ENCODE measurements at regions not wholly inside any gene's neighbourhood (a gene's known extent, or its start where the extent isn't known, plus 50 kb on each side); places are given as distances from the start of the nearest gene placed in this dataset.
"Not testable (repeated sequence)": the region's sequence is repeated elsewhere in the genome, so short reads cannot be mapped to it uniquely, and the experiment has no call there.

DNA sequence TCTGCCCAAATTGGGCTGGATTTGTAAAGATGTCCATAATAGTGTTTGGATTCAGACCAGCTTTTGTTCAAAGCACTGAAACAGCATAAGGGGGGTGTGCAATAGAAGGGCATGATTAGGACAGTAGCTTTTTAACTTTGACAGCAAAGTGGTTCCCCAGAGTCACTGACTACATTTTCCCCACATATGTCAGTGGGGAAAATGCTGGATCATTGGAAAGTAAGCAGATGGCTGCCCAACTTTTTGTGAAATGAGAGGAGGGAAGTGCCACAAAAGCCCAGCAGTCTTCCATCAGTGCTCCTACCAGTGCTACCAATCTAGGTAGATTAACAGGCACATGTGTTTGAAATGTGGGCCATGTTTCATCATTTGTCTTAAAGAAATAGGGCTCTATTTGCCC lies 162.8 kb downstream of the FZD1 start:
- DNase-seq (ENCODE audit: extremely low read depth, insufficient read length), result no peak
- H3K4me3 ChIP-seq (replicated peaks; ENCODE audit: low read depth, low read length), result no peak overlapping the region
- TF ChIP-seq, protein P1, sequence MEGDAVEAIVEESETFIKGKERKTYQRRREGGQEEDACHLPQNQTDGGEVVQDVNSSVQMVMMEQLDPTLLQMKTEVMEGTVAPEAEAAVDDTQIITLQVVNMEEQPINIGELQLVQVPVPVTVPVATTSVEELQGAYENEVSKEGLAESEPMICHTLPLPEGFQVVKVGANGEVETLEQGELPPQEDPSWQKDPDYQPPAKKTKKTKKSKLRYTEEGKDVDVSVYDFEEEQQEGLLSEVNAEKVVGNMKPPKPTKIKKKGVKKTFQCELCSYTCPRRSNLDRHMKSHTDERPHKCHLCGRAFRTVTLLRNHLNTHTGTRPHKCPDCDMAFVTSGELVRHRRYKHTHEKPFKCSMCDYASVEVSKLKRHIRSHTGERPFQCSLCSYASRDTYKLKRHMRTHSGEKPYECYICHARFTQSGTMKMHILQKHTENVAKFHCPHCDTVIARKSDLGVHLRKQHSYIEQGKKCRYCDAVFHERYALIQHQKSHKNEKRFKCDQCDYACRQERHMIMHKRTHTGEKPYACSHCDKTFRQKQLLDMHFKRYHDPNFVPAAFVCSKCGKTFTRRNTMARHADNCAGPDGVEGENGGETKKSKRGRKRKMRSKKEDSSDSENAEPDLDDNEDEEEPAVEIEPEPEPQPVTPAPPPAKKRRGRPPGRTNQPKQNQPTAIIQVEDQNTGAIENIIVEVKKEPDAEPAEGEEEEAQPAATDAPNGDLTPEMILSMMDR (IDR thresholded peaks at IDR 0.05; ENCODE audit: insufficient read depth, low read length, poor library complexity, severe bottlenecking), result no peak
- no peaks in the 10 kb centered on the region for H3K27me3 ChIP-seq (replicated peaks; ENCODE audit: control insufficient read depth, insufficient read depth, low read length)
- no peaks in the 10 kb centered on the region for H3K36me3 ChIP-seq (ENCODE audit: control insufficient read depth, insufficient read depth, low read length)

DNA sequence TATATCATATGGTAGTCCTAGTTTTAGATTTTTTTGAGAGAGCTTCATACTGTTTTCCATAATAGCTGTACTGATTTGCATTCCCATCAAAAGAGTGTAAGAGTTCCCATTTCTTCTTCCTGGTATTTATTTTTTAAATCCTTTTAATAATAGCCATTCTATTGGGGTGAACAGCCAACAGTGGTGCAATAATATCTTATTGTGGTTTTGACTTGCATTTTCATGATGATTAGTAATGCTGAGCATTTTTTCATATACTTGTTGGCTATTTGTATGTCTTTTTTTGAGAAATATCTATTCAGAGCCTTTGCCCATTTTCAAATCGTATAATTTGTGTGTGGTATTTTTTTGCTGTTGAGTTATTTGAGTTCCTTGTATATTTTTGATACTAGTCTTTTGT lies 167.4 kb downstream of the FZD1 start:
- Histone ChIP-seq H3K4me3 (replicated peaks; ENCODE audit: low read depth, low read length) (no peak overlapping the region), H3K27me3 (replicated peaks; ENCODE audit: control insufficient read depth, insufficient read depth, low read length) (no peaks in the 10 kb centered on the region), H3K36me3 (ENCODE audit: control insufficient read depth, insufficient read depth, low read length) (no peaks in the 10 kb centered on the region)
- TF ChIP-seq, protein P1 (IDR thresholded peaks at IDR 0.05; ENCODE audit: insufficient read depth, low read length, poor library complexity, severe bottlenecking), result no peak
- DNase-seq (ENCODE audit: extremely low read depth, insufficient read length), result no peak

DNA sequence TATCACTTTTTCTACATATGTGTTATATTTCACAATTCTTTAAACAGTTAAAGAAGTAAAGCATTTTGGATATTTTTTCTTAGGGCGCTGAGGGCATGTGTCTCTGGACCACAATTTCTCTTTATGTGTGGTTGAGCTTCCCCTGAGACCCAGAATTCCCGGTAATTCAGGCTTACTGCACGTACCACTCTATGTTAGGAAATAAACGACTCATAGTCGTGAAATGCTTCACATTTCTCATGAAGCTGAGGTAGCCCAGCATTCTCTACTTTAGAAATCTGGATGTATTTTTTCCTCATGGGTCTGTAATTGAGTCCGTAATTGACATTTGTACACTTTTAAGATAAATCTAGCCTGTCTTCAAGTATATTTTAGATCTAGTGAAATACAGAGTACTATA lies 170.6 kb downstream of the FZD1 start:
- no peaks in the 10 kb centered on the region for H3K27me3 ChIP-seq (replicated peaks; ENCODE audit: control insufficient read depth, insufficient read depth, low read length)
- no peak for DNase-seq (ENCODE audit: extremely low read depth, insufficient read length)
- H3K36me3 ChIP-seq (ENCODE audit: control insufficient read depth, insufficient read depth, low read length), result no peaks in the 10 kb centered on the region
- TF ChIP-seq, protein P1 (IDR thresholded peaks at IDR 0.05; ENCODE audit: insufficient read depth, low read length, poor library complexity, severe bottlenecking), result no peak
- H3K4me3 ChIP-seq (replicated peaks; ENCODE audit: low read depth, low read length), result no peak overlapping the region

DNA sequence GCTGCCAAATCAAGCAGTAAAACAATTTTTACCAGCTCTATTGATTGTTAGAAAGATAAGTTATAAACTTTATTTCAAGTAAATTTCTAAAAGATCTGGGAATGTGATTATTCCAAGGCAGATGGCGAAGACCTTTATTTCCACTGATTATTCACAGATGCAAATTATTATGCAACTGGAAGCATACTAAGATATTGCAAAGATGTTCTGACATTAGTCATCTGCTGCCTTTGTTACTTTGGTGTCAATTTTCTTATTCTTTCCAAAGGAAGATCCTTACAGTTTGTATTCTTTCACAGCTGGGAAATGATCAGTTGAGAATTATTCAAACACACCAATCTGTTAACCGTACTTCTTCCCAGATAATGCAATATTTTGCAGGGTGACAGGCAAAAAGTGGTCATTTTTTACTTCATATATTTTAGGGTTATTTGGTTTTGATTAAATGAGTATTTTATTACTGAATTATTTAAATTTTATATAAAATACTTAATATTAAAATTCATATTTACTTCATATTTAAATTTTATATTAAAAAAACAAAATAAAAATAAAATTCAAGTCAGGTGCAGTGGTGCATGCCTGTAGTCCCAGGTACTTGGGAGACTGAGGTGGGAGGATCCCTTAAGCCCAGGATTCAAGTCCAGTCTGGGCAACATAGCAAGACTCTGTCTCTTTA lies 171.3 kb downstream of the FZD1 start:
- Histone ChIP-seq H3K4me3 (replicated peaks; ENCODE audit: low read depth, low read length) (no peak overlapping the region), H3K27me3 (replicated peaks; ENCODE audit: control insufficient read depth, insufficient read depth, low read length) (no peaks in the 10 kb centered on the region), H3K36me3 (ENCODE audit: control insufficient read depth, insufficient read depth, low read length) (no peaks in the 10 kb centered on the region)
- TF ChIP-seq, protein P1 (IDR thresholded peaks at IDR 0.05; ENCODE audit: insufficient read depth, low read length, poor library complexity, severe bottlenecking), result no peak
- DNase-seq (ENCODE audit: extremely low read depth, insufficient read length), result no peak

DNA sequence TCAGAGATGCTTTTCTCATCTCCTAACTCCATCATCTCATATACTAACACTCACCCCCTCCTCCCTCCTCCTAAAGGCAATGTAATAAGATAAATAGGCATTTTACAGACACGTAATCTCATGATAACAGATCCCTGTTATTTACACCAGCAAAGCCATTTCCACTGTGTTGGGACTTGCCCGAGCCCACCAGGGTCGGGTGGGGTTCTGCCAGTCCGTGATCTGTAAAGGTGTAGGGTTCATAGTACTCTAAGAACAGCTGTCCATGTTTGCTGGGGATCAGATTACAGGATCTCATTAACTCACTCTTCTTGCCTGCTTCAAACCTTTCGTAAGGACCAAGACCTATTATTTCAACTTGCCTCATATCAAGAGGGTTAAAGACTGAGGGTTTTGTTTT lies 172.4 kb downstream of the FZD1 start:
- TF ChIP-seq, protein P1 (IDR thresholded peaks at IDR 0.05; ENCODE audit: insufficient read depth, low read length, poor library complexity, severe bottlenecking), result no peak
- Histone ChIP-seq H3K27me3 (replicated peaks; ENCODE audit: control insufficient read depth, insufficient read depth, low read length) (no peaks in the 10 kb centered on the region), H3K4me3 (replicated peaks; ENCODE audit: low read depth, low read length) (no peak overlapping the region), H3K36me3 (ENCODE audit: control insufficient read depth, insufficient read depth, low read length) (no peaks in the 10 kb centered on the region)
- DNase-seq (ENCODE audit: extremely low read depth, insufficient read length), result no peak

DNA sequence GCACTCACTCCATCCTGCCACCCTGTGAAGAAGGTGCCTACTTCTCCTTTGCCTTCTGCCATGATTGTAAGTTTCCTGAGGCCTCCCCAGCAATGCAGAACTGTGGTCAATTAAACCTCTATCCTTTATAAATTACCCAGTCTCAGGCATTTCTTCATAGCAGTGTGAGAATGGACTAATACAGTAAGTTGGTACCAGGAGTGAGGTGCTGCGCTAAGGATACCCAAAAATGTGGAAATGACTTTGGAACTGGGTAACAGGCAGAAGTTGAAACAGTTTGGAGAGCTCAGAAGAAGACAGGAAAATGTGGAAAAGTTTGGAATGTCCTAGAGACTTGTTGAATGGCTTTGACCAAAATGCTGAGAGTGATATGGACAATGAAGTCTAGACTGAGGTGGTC lies 176.0 kb downstream of the FZD1 start:
- H3K36me3 ChIP-seq (ENCODE audit: control insufficient read depth, insufficient read depth, low read length); DNase-seq (ENCODE audit: extremely low read depth, insufficient read length); H3K4me3 ChIP-seq (replicated peaks; ENCODE audit: low read depth, low read length); H3K27me3 ChIP-seq (replicated peaks; ENCODE audit: control insufficient read depth, insufficient read depth, low read length): not testable (repeated sequence)
